ENCODE measurements at regions not wholly inside any gene's neighbourhood (a gene's known extent, or its start where the extent isn't known, plus 50 kb on each side); places are given as distances from the start of the nearest gene placed in this dataset.

DNA sequence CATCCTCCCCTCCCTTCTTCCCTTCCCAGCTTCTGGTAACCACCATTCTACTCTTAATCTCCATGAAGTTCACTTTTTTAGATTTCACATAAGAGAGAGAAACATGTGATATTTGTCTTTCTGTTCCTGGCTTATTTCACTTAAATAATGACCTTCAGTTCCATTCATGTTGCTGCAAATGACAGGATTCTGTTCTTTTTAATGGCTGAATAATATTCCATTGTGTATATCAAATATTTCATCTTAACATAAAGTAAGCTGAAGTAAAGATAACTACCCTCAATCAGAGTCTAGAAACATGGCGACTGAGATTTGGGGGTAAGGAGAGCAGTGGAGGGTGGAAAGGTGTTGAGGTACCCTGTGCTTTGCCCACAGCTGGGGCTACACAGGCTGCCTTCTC, 68.9 kb downstream of the RHOU start:
- H3K36me3 ChIP-seq (ENCODE audit: control insufficient read depth in 4 of 4, insufficient read depth in 4 of 4, low read length in 3 of 4): no peaks in the 10 kb centered on the region
- CTCF ChIA-PET: interaction anchor here (1.5 kb wide), 1 partner anchor 14 kb away, joined by 3 read pairs; no protein-coding TSS in a partner anchor
- POLR2A ChIA-PET: interaction anchor here (0.6 kb wide), 1 partner anchor 44 kb away, joined by 5 read pairs; no protein-coding TSS in a partner anchor
- H3K27me3 ChIP-seq (replicated peaks in 2 of 5; ENCODE audit: control insufficient read depth in 4 of 5, insufficient read depth in 5 of 5, low read length in 4 of 5): no peaks in the 10 kb centered on the region
- no peak overlapping the region for H3K4me3 ChIP-seq (ENCODE audit: control insufficient read depth in 1 of 7, extremely low read depth in 1 of 7, insufficient read depth in 4 of 7, low read depth in 2 of 7, low read length in 6 of 7)
- peaks cover 0 to 9% (median 3%) of the 10 kb centered on the region in 4 experiments for H3K4me1 ChIP-seq (ENCODE audit: control extremely low read depth in 1 of 4, control insufficient read depth in 4 of 4, insufficient read depth in 4 of 4, low read length in 3 of 4)
- DNase-seq: no peak
- H3K9me3 ChIP-seq (ENCODE audit: control extremely low read depth in 1 of 5, control insufficient read depth in 4 of 5, insufficient read depth in 2 of 5, low read depth in 1 of 5, low read length in 4 of 5): no peaks in the 10 kb centered on the region
- H3K27ac ChIP-seq (ENCODE audit: insufficient read depth in 1 of 2, low read depth in 1 of 2, low read length in 2 of 2, poor library complexity in 1 of 2, severe bottlenecking in 2 of 2): no peak overlapping the region
- WGBS (ENCODE audit: insufficient coverage): no CpG with 5 or more reads among the region's 1 CpG

GRCh38 chr1:228804640-228805413, 69.5 kb downstream of the RHOU start:
- H3K9me3 ChIP-seq (ENCODE audit: control extremely low read depth in 1 of 5, control insufficient read depth in 4 of 5, insufficient read depth in 2 of 5, low read depth in 1 of 5, low read length in 4 of 5): no peaks in the 10 kb centered on the region
- 49% methylated on average over 10 of the region's 11 CpGs for WGBS (ENCODE audit: insufficient coverage)
- H3K27me3 ChIP-seq (replicated peaks in 2 of 5; ENCODE audit: control insufficient read depth in 4 of 5, insufficient read depth in 5 of 5, low read length in 4 of 5): no peaks in the 10 kb centered on the region
- peak in 1 of 3 donors; percentile 19 for DNase-seq
- H3K36me3 ChIP-seq (ENCODE audit: control insufficient read depth in 4 of 4, insufficient read depth in 4 of 4, low read length in 3 of 4): no peaks in the 10 kb centered on the region
- H3K4me3 ChIP-seq (ENCODE audit: control insufficient read depth in 1 of 7, extremely low read depth in 1 of 7, insufficient read depth in 4 of 7, low read depth in 2 of 7, low read length in 6 of 7): peak overlapping the region in 1 of 7 experiments; percentile 17
- H3K4me1 ChIP-seq (ENCODE audit: control extremely low read depth in 1 of 4, control insufficient read depth in 4 of 4, insufficient read depth in 4 of 4, low read length in 3 of 4): peaks cover 0 to 9% (median 3%) of the 10 kb centered on the region in 4 experiments
- CTCF ChIA-PET: no interaction called here
- POLR2A ChIA-PET: interaction anchor here (0.6 kb wide), 1 partner anchor 44 kb away, joined by 5 read pairs; no protein-coding TSS in a partner anchor
- no peak overlapping the region for H3K27ac ChIP-seq (ENCODE audit: insufficient read depth in 1 of 2, low read depth in 1 of 2, low read length in 2 of 2, poor library complexity in 1 of 2, severe bottlenecking in 2 of 2)

GRCh38 chr1:228807904-228808605, 72.8 kb downstream of the RHOU start:
- H3K27ac ChIP-seq (ENCODE audit: insufficient read depth in 1 of 2, low read depth in 1 of 2, low read length in 2 of 2, poor library complexity in 1 of 2, severe bottlenecking in 2 of 2): no peak overlapping the region

GRCh38 chr1:228809621-228810394, 74.5 kb downstream of the RHOU start:
- CTCF ChIA-PET: interaction anchor here (1.2 kb wide), 1 partner anchor 8 kb away, joined by 3 read pairs; no protein-coding TSS in a partner anchor
- POLR2A ChIA-PET: no interaction called here
- no peaks in the 10 kb centered on the region for H3K9me3 ChIP-seq (ENCODE audit: control extremely low read depth in 1 of 5, control insufficient read depth in 4 of 5, insufficient read depth in 2 of 5, low read depth in 1 of 5, low read length in 4 of 5)
- WGBS (ENCODE audit: insufficient coverage): 97% methylated on average over 7 of the region's 7 CpGs
- DNase-seq: peak in 1 of 3 donors; percentile 28
- H3K36me3 ChIP-seq (ENCODE audit: control insufficient read depth in 4 of 4, insufficient read depth in 4 of 4, low read length in 3 of 4): no peaks in the 10 kb centered on the region
- no peak overlapping the region for H3K27ac ChIP-seq (ENCODE audit: insufficient read depth in 1 of 2, low read depth in 1 of 2, low read length in 2 of 2, poor library complexity in 1 of 2, severe bottlenecking in 2 of 2)
- no peak overlapping the region for H3K4me3 ChIP-seq (ENCODE audit: control insufficient read depth in 1 of 7, extremely low read depth in 1 of 7, insufficient read depth in 4 of 7, low read depth in 2 of 7, low read length in 6 of 7)
- no peaks in the 10 kb centered on the region for H3K27me3 ChIP-seq (replicated peaks in 2 of 5; ENCODE audit: control insufficient read depth in 4 of 5, insufficient read depth in 5 of 5, low read length in 4 of 5)
- peaks cover 0 to 8% (median 4%) of the 10 kb centered on the region in 4 experiments for H3K4me1 ChIP-seq (ENCODE audit: control extremely low read depth in 1 of 4, control insufficient read depth in 4 of 4, insufficient read depth in 4 of 4, low read length in 3 of 4)

More at GRCh38 chr1:228807904-228808605, 72.8 kb downstream of the RHOU start:
- H3K27me3 ChIP-seq (replicated peaks in 2 of 5; ENCODE audit: control insufficient read depth in 4 of 5, insufficient read depth in 5 of 5, low read length in 4 of 5): no peaks in the 10 kb centered on the region
- H3K4me3 ChIP-seq (ENCODE audit: control insufficient read depth in 1 of 7, extremely low read depth in 1 of 7, insufficient read depth in 4 of 7, low read depth in 2 of 7, low read length in 6 of 7): no peak overlapping the region
- no peaks in the 10 kb centered on the region for H3K9me3 ChIP-seq (ENCODE audit: control extremely low read depth in 1 of 5, control insufficient read depth in 4 of 5, insufficient read depth in 2 of 5, low read depth in 1 of 5, low read length in 4 of 5)
- POLR2A ChIA-PET: no interaction called here
- 86% methylated on average over 6 of the region's 7 CpGs for WGBS (ENCODE audit: insufficient coverage)
- no peak for DNase-seq
- CTCF ChIA-PET: interaction anchor here (0.6 kb wide), 1 partner anchor 104 kb away, joined by 3 read pairs; no protein-coding TSS in a partner anchor
- no peaks in the 10 kb centered on the region for H3K36me3 ChIP-seq (ENCODE audit: control insufficient read depth in 4 of 4, insufficient read depth in 4 of 4, low read length in 3 of 4)
- peaks cover 0 to 11% (median 6%) of the 10 kb centered on the region in 4 experiments for H3K4me1 ChIP-seq (ENCODE audit: control extremely low read depth in 1 of 4, control insufficient read depth in 4 of 4, insufficient read depth in 4 of 4, low read length in 3 of 4)

GRCh38 chr1:228810395-228810758, 75.1 kb downstream of the RHOU start:
- Histone ChIP-seq H3K9me3 (ENCODE audit: control extremely low read depth in 1 of 5, control insufficient read depth in 4 of 5, insufficient read depth in 2 of 5, low read depth in 1 of 5, low read length in 4 of 5) (no peaks in the 10 kb centered on the region), H3K27me3 (replicated peaks in 2 of 5; ENCODE audit: control insufficient read depth in 4 of 5, insufficient read depth in 5 of 5, low read length in 4 of 5) (no peaks in the 10 kb centered on the region), H3K27ac (ENCODE audit: insufficient read depth in 1 of 2, low read depth in 1 of 2, low read length in 2 of 2, poor library complexity in 1 of 2, severe bottlenecking in 2 of 2) (no peak overlapping the region), H3K4me3 (ENCODE audit: control insufficient read depth in 1 of 7, extremely low read depth in 1 of 7, insufficient read depth in 4 of 7, low read depth in 2 of 7, low read length in 6 of 7) (no peak overlapping the region), H3K36me3 (ENCODE audit: control insufficient read depth in 4 of 4, insufficient read depth in 4 of 4, low read length in 3 of 4) (no peaks in the 10 kb centered on the region), H3K4me1 (ENCODE audit: control extremely low read depth in 1 of 4, control insufficient read depth in 4 of 4, insufficient read depth in 4 of 4, low read length in 3 of 4) (peaks cover 0 to 3% (median 2%) of the 10 kb centered on the region in 4 experiments)
- POLR2A ChIA-PET: no interaction called here
- no peak for DNase-seq
- CTCF ChIA-PET: interaction anchor here (1.1 to 1.2 kb wide), 2 partner anchors 8 to 13 kb away, joined by 3 read pairs; no protein-coding TSS in a partner anchor

DNA sequence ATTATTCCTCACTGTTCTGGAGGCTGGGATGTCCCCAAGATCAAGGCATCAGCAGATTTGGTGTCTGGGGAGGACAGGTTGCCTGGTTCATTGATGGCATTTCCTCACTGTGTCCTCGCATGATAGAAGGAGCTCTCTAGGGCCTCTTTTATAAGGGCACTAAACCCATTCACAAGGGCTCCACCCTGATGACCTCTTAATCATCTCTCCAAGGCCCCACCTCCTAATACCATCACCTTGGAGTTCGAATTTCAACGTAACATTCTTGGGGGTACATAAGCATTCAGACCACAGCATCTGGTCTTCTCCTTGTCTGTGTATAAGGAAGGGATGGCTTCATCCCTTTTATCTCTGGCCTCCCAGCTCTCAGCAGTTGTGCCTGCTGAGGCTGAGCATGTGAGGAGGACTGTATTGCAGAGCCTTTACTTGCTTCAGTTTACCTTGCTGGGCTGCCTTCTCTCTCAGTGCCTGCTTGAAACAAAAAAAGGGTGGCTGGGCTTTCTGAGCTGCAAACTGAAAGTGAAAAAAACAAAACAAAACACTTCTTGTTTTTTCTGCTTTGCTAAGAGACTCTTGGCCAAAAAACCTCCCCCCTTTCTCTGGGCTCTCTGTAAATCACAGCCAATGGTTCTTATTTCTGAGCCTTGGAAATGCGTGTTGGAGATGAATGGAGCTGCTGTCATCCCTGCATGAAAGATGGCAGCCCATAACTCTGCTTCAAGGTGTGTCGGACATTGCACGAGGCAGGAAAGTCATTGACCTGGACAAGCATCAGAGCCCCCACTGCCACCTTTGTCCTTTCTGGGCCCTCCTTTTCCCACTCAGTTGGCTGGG, 75.8 kb downstream of the RHOU start:
- DNase-seq: peak in 2 of 3 donors; percentile 33 to 34
- H3K9me3 ChIP-seq (ENCODE audit: control extremely low read depth in 1 of 5, control insufficient read depth in 4 of 5, insufficient read depth in 2 of 5, low read depth in 1 of 5, low read length in 4 of 5): no peaks in the 10 kb centered on the region
- H3K27ac ChIP-seq (ENCODE audit: insufficient read depth in 1 of 2, low read depth in 1 of 2, low read length in 2 of 2, poor library complexity in 1 of 2, severe bottlenecking in 2 of 2): no peak overlapping the region
- H3K27me3 ChIP-seq (replicated peaks in 2 of 5; ENCODE audit: control insufficient read depth in 4 of 5, insufficient read depth in 5 of 5, low read length in 4 of 5): no peaks in the 10 kb centered on the region
- H3K4me1 ChIP-seq (ENCODE audit: control extremely low read depth in 1 of 4, control insufficient read depth in 4 of 4, insufficient read depth in 4 of 4, low read length in 3 of 4): peaks cover 0 to 3% (median 2%) of the 10 kb centered on the region in 4 experiments
- WGBS (ENCODE audit: insufficient coverage): 90% methylated on average over 4 of the region's 6 CpGs
- ChIA-PET CTCF (interaction anchor here (0.5 to 1.1 kb wide), 2 partner anchors 12 to 1268 kb away, joined by 3 read pairs; no protein-coding TSS in a partner anchor), POLR2A (no interaction called here)
- no peak overlapping the region for H3K4me3 ChIP-seq (ENCODE audit: control insufficient read depth in 1 of 7, extremely low read depth in 1 of 7, insufficient read depth in 4 of 7, low read depth in 2 of 7, low read length in 6 of 7)
- no peaks in the 10 kb centered on the region for H3K36me3 ChIP-seq (ENCODE audit: control insufficient read depth in 4 of 4, insufficient read depth in 4 of 4, low read length in 3 of 4)
